BE2C (cell line): ENCODE measurements at regions not wholly inside any gene's neighbourhood (a gene's known extent, or its start where the extent isn't known, plus 50 kb on each side); places are given as distances from the start of the nearest gene placed in this dataset.

Experiments used
- DNase-seq: peaks from one replicate; pipeline ENCODE4 v3.0.0-alpha.2; 2020
- H3K27me3 ChIP-seq: fragments of 250-450 bp; sonication (Bioruptor Pico); 2 replicates; pipeline ENCODE4 v1.5.1; 2020; ENCODE audit warnings: mild to moderate bottlenecking
- H3K36me3 ChIP-seq: fragments of 250-450 bp; sonication (Bioruptor Pico); 2 replicates; pipeline ENCODE4 v1.5.1; 2020; ENCODE audit warnings: mild to moderate bottlenecking
- H3K4me1 ChIP-seq: fragments of 250-450 bp; sonication (Bioruptor Pico); 2 replicates; pipeline ENCODE4 v1.5.1; 2020
- H3K4me3 ChIP-seq: 2 replicates; pipeline ENCODE4 v1.5.1; 2011; ENCODE audit warnings: low read depth, low read length
- H3K9me3 ChIP-seq: fragments of 250-450 bp; sonication (Bioruptor Pico); 2 replicates; pipeline ENCODE4 v1.5.1; 2020
- CTCF ChIP-seq: IDR thresholded peaks from 2 replicates; pipeline ENCODE4 v1.5.1; 2012; ENCODE audit warnings: mild to moderate bottlenecking, low read depth, low read length

- Histone ChIP-seq H3K36me3 (no peaks in the 10 kb centered on the region), H3K4me3 (no peak overlapping the region), H3K4me1 (no peaks in the 10 kb centered on the region), H3K27me3 (no peaks in the 10 kb centered on the region), H3K9me3 (no peaks in the 10 kb centered on the region; the same call in 1 of the 2 replicates)
- DNase-seq = no peak
- no peak for TF ChIP-seq CTCF
Observed at GRCh38 chr2:5867056-5867455, 174.9 kb downstream of the SOX11 start.

- Histone ChIP-seq H3K9me3 (no peaks in the 10 kb centered on the region; the same call in 1 of the 2 replicates), H3K4me3 (no peak overlapping the region), H3K27me3 (no peaks in the 10 kb centered on the region), H3K36me3 (no peaks in the 10 kb centered on the region), H3K4me1 (no peaks in the 10 kb centered on the region)
- no peak for TF ChIP-seq CTCF
- no peak for DNase-seq
Observed at GRCh38 chr2:5868931-5869330, 176.7 kb downstream of the SOX11 start.

- no peak for DNase-seq
- no peaks in the 10 kb centered on the region for H3K27me3 ChIP-seq
- H3K36me3 ChIP-seq = no peaks in the 10 kb centered on the region
- H3K4me1 ChIP-seq = no peaks in the 10 kb centered on the region
- H3K4me3 ChIP-seq = no peak overlapping the region
- H3K9me3 ChIP-seq = no peaks in the 10 kb centered on the region; the same call in 1 of the 2 replicates
- TF ChIP-seq CTCF = no peak
Observed at GRCh38 chr2:5869936-5870335, 177.8 kb downstream of the SOX11 start.

- H3K4me1 ChIP-seq = no peaks in the 10 kb centered on the region
- no peaks in the 10 kb centered on the region for H3K36me3 ChIP-seq
- H3K4me3 ChIP-seq = no peak overlapping the region
- DNase-seq = no peak
- no peaks in the 10 kb centered on the region for H3K9me3 ChIP-seq
- H3K27me3 ChIP-seq = no peaks in the 10 kb centered on the region
- TF ChIP-seq CTCF = no peak
Observed at GRCh38 chr2:5877360-5877759, 185.2 kb downstream of the SOX11 start.

- Histone ChIP-seq H3K4me1 (no peaks in the 10 kb centered on the region), H3K27me3 (no peaks in the 10 kb centered on the region), H3K4me3 (no peak overlapping the region), H3K9me3 (no peaks in the 10 kb centered on the region; the same call in 1 of the 2 replicates), H3K36me3 (no peaks in the 10 kb centered on the region)
- TF ChIP-seq CTCF = no peak
- no peak for DNase-seq
Observed at GRCh38 chr2:5885451-5886173, 193.4 kb downstream of the SOX11 start.

GRCh38 chr2:5886462-5886861, 194.3 kb downstream of the SOX11 start:
- no peak for DNase-seq
- no peaks in the 10 kb centered on the region for H3K36me3 ChIP-seq
- TF ChIP-seq CTCF = no peak

More at GRCh38 chr2:5886462-5886861, 194.3 kb downstream of the SOX11 start:
- H3K4me3 ChIP-seq = no peak overlapping the region
- no peaks in the 10 kb centered on the region for H3K4me1 ChIP-seq
- H3K9me3 ChIP-seq = no peaks in the 10 kb centered on the region; the same call in 1 of the 2 replicates
- no peaks in the 10 kb centered on the region for H3K27me3 ChIP-seq
